Breast epithelium (tissue), 4 donors: ENCODE measurements at regions not wholly inside any gene's neighbourhood (a gene's known extent, or its start where the extent isn't known, plus 50 kb on each side); places are given as distances from the start of the nearest gene placed in this dataset.

Experiments
- DNase-seq, 2 donors: peaks; one replicate each; pipeline ENCODE4 v3.0.0-alpha.2; 2019; ENCODE audit warnings: low spot score in 2 of 2
- H3K27ac ChIP-seq, 2 donors: fragments of 200-600 bp; sonication (generic) in 1 of 2; one replicate each; pipeline ENCODE4 v1.5.1; 2016 to 2019; ENCODE audit warnings: mild to moderate bottlenecking in 1 of 2
- H3K27me3 ChIP-seq, 2 donors: fragments of 200-600 bp; sonication (generic) in 1 of 2; one replicate each; pipeline versions ENCODE4 v1.5.1 to v1.6.0; 2017 to 2019; ENCODE audit warnings: control low read depth in 1 of 2, mild to moderate bottlenecking in 1 of 2
- H3K36me3 ChIP-seq: fragments of 200-600 bp; one replicate; pipeline ENCODE4 v1.5.1; 2019
- H3K4me1 ChIP-seq, 2 donors: fragments of 200-600 bp; sonication (generic); one replicate each; pipeline ENCODE4 v1.5.1; 2016 to 2019; ENCODE audit warnings: control low read depth in 1 of 2
- H3K4me3 ChIP-seq, 3 donors: fragments of 200-600 bp; sonication (generic); 1 replicate in 2 of 3; 2 replicates in 1 of 3; pipeline ENCODE4 v1.5.1; 2016 to 2019; ENCODE audit warnings: mild to moderate bottlenecking in 3 of 3, moderate library complexity in 2 of 3
- H3K9me3 ChIP-seq, 2 donors: fragments of 200-600 bp; sonication (generic) in 1 of 2; one replicate each; pipeline ENCODE4 v1.5.1; 2016 to 2019; ENCODE audit warnings: control low read depth in 1 of 2
- CTCF ChIP-seq, 3 donors: fragments of 450-650 bp; IDR thresholded peaks; one replicate each; pipeline ENCODE4 v1.5.1; 2016 to 2017; ENCODE audit warnings: antibody characterized with exemption in 3 of 3, mild to moderate bottlenecking in 3 of 3, moderate library complexity in 3 of 3
- POLR2A ChIP-seq: fragments of 450-650 bp; IDR thresholded peaks from one replicate; pipeline ENCODE4 v1.6.1; 2016; ENCODE audit warnings: antibody characterized with exemption, mild to moderate bottlenecking, moderate library complexity
- POLR2AphosphoS5 ChIP-seq, 3 donors: sonication (generic); formaldehyde crosslinking; IDR thresholded peaks; one replicate each; pipeline ENCODE4 v1.6.1; 2017; ENCODE audit warnings: antibody characterized with exemption in 3 of 3
- intact Hi-C: fragments of 100-400 bp; cut with DNase I; formaldehyde crosslinking; loops from one replicate; pipeline ENCODE4 v1.15.1; 2023; ENCODE audit warnings: low total_unique reads

GRCh38 chr6:165760803-165761185 lies 97.8 kb upstream of the PDE10A start:
- Histone ChIP-seq H3K27ac (no peak overlapping the region), H3K4me1 (no peaks in the 10 kb centered on the region), H3K27me3 (no peaks in the 10 kb centered on the region), H3K9me3 (no peaks in the 10 kb centered on the region), H3K4me3 (no peak overlapping the region), H3K36me3 (no peaks in the 10 kb centered on the region)
- intact Hi-C loops, result no loop called here
- DNase-seq, result no peak
- no peak for TF ChIP-seq POLR2A
- TF ChIP-seq POLR2AphosphoS5 (IDR thresholded peaks at IDR 0.05), result no peak
- no peak for TF ChIP-seq CTCF (IDR thresholded peaks at IDR 0.05)

DNA sequence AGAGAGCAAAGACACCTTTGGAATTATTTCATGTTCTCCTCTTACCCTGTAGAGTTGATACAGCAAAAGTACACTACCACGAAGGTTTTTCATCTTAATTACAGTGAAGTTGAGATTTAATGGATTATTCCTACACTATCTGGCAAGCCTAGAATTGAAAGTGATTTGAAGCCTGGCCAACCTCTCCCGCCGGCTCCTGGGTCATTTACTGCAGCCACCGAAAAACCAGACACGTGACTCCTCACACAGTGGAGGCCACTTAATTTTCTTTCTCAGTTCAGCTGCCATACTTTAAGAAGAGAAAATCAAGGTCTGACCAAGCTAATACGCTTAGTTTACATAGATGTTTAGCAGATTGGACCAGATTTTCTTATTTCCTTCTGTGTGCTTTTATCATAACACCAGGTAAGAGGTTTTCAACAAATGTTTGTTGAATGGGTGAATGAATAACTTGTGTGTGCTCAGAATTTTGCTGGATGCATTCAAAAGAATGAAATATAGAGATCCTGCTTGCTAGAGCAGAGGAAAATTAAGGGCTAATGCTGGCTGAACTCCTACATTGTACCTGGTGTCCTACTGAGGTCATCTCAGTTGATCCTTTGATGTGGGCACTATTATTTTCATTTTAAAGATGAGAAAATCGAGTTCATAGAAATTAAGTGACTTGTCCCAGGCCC lies 97.2 kb upstream of the PDE10A start:
- no peak overlapping the region for H3K27ac ChIP-seq
- intact Hi-C loops, result no loop called here
- TF ChIP-seq CTCF (IDR thresholded peaks at IDR 0.05), result no peak
- no peak for TF ChIP-seq POLR2A
- no peak for TF ChIP-seq POLR2AphosphoS5 (IDR thresholded peaks at IDR 0.05)

GRCh38 chr6:165758441-165758840 lies 95.4 kb upstream of the PDE10A start:
- TF ChIP-seq POLR2AphosphoS5 (IDR thresholded peaks at IDR 0.05) (no peak), CTCF (IDR thresholded peaks at IDR 0.05) (no peak), POLR2A (no peak)
- intact Hi-C loops, result no loop called here

More for the DNA sequence above, 97.2 kb upstream of the PDE10A start:
- H3K4me1 ChIP-seq, result no peaks in the 10 kb centered on the region
- H3K27me3 ChIP-seq, result no peaks in the 10 kb centered on the region
- no peaks in the 10 kb centered on the region for H3K36me3 ChIP-seq
- no peak overlapping the region for H3K4me3 ChIP-seq
- no peaks in the 10 kb centered on the region for H3K9me3 ChIP-seq
- no peak for DNase-seq

DNA sequence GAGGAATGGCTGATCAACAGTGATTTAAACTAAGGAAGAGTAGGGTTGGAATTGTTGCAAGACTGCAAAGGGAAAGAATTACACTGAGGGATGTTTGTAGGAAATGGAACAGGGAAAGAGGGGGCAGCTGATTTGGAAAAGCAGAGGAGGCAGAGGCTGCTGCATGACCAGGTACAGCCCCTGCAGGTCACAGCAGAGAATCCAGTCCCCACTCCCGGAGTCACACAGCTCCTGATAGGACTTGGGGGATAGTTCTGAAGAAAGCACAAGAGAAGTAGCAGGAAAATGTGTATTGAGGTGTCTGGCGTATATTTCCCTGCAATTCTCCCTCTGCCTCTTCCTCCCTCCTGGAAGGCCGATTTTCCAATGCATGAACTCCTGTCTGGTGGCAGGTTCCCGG lies 92.5 kb upstream of the PDE10A start:
- Histone ChIP-seq H3K4me1 (no peaks in the 10 kb centered on the region), H3K27ac (no peak overlapping the region), H3K4me3 (no peak overlapping the region), H3K36me3 (no peaks in the 10 kb centered on the region), H3K27me3 (no peaks in the 10 kb centered on the region), H3K9me3 (no peaks in the 10 kb centered on the region)
- intact Hi-C loops, result no loop called here
- DNase-seq, result no peak
- no peak for TF ChIP-seq POLR2AphosphoS5 (IDR thresholded peaks at IDR 0.05)
- TF ChIP-seq POLR2A, result no peak
- no peak for TF ChIP-seq CTCF (IDR thresholded peaks at IDR 0.05)

More at GRCh38 chr6:165758441-165758840, 95.4 kb upstream of the PDE10A start:
- no peak overlapping the region for H3K27ac ChIP-seq
- H3K4me1 ChIP-seq, result no peaks in the 10 kb centered on the region
- DNase-seq, result no peak
- H3K27me3 ChIP-seq, result no peaks in the 10 kb centered on the region
- no peaks in the 10 kb centered on the region for H3K9me3 ChIP-seq
- no peaks in the 10 kb centered on the region for H3K36me3 ChIP-seq
- no peak overlapping the region for H3K4me3 ChIP-seq

- Histone ChIP-seq H3K9me3 (no peaks in the 10 kb centered on the region), H3K27me3 (no peaks in the 10 kb centered on the region), H3K4me3 (no peak overlapping the region), H3K4me1 (no peaks in the 10 kb centered on the region), H3K27ac (no peak overlapping the region), H3K36me3 (no peaks in the 10 kb centered on the region)
- intact Hi-C loops, result no loop called here
- no peak for TF ChIP-seq POLR2A
- no peak for TF ChIP-seq CTCF (IDR thresholded peaks at IDR 0.05)
- TF ChIP-seq POLR2AphosphoS5 (IDR thresholded peaks at IDR 0.05), result no peak
- DNase-seq, result no peak
These were observed 90.5 kb upstream of the PDE10A start for GRCh38 chr6:165753506-165753905.
